ENCODE measurements at regions not wholly inside any gene's neighbourhood (a gene's known extent, or its start where the extent isn't known, plus 50 kb on each side); places are given as distances from the start of the nearest gene placed in this dataset.

DNA sequence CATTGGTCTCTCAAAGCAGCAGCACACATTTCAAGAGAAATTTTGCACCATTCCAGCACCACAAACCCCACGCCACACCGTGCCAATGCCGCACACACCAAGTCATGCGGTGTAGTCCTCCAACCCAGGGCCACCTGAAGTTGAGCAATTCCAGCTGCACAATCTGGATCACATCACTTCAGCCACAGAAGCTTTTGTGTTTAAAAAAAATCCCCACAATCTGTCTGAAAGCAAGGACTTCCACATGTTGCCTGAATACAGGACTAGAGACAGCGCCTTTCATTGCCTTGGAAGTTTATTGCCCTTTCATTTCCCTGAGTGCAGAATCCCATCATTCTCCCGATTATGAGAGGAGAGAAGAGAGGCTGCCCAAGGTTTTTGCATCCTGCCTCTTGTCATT lies 175.6 kb upstream of the BCL6 start:
- FAIRE-seq (no peak), ATAC-seq (no peak), DNase-seq (ENCODE audit: low read depth in 1 of 2, low spot score in 1 of 2) (no peak)
- Histone ChIP-seq H3K4me2 (no peak overlapping the region), H3K4me1 (peaks cover 30% of the 10 kb centered on the region), H3K27ac (peak overlapping the region in 1 of 2 experiments; percentile 30; a peak in 2 of 6 replicates), H3K4me3 (no peak overlapping the region), H3K9me3 (peaks cover 19% of the 10 kb centered on the region)
- TF ChIP-seq, protein P1, sequence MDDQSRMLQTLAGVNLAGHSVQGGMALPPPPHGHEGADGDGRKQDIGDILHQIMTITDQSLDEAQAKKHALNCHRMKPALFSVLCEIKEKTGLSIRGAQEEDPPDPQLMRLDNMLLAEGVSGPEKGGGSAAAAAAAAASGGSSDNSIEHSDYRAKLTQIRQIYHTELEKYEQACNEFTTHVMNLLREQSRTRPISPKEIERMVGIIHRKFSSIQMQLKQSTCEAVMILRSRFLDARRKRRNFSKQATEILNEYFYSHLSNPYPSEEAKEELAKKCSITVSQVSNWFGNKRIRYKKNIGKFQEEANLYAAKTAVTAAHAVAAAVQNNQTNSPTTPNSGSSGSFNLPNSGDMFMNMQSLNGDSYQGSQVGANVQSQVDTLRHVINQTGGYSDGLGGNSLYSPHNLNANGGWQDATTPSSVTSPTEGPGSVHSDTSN (IDR thresholded peaks at IDR 0.05): no peak
- TF ChIP-seq CHD2 (IDR thresholded peaks at IDR 0.05; ENCODE audit: low read length, partially characterized antibody) (no peak), CEBPB (IDR thresholded peaks at IDR 0.05) (no peak), JUNB (IDR thresholded peaks at IDR 0.05) (no peak), SMC3 (IDR thresholded peaks at IDR 0.05) (no peak), TP53 (CRISPR knock-in tag; IDR thresholded peaks at IDR 0.05) (no peak), KDM5A (IDR thresholded peaks at IDR 0.05) (no peak), JUN (IDR thresholded peaks at IDR 0.05) (no peak), HOXA7 (CRISPR knock-in tag; IDR thresholded peaks at IDR 0.05) (no peak), ZSCAN20 (CRISPR knock-in tag; IDR thresholded peaks at IDR 0.05) (no peak), RFX5 (IDR thresholded peaks at IDR 0.05) (no peak), KDM1A (IDR thresholded peaks at IDR 0.05; ENCODE audit: low read depth) (no peak), EP300 (IDR thresholded peaks at IDR 0.05) (no peak), RCOR1 (IDR thresholded peaks at IDR 0.05; ENCODE audit: low read depth, low read length) (no peak), FOSB (CRISPR knock-in tag; IDR thresholded peaks at IDR 0.05) (no peak), POLR2A (IDR thresholded peaks at IDR 0.05; ENCODE audit: low read length) (no peak), RARB (CRISPR knock-in tag; IDR thresholded peaks at IDR 0.05) (no peak)
- TF ChIP-seq, protein P2, sequence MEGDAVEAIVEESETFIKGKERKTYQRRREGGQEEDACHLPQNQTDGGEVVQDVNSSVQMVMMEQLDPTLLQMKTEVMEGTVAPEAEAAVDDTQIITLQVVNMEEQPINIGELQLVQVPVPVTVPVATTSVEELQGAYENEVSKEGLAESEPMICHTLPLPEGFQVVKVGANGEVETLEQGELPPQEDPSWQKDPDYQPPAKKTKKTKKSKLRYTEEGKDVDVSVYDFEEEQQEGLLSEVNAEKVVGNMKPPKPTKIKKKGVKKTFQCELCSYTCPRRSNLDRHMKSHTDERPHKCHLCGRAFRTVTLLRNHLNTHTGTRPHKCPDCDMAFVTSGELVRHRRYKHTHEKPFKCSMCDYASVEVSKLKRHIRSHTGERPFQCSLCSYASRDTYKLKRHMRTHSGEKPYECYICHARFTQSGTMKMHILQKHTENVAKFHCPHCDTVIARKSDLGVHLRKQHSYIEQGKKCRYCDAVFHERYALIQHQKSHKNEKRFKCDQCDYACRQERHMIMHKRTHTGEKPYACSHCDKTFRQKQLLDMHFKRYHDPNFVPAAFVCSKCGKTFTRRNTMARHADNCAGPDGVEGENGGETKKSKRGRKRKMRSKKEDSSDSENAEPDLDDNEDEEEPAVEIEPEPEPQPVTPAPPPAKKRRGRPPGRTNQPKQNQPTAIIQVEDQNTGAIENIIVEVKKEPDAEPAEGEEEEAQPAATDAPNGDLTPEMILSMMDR (IDR thresholded peaks at IDR 0.05): no peak
- TF ChIP-seq, protein P3, sequence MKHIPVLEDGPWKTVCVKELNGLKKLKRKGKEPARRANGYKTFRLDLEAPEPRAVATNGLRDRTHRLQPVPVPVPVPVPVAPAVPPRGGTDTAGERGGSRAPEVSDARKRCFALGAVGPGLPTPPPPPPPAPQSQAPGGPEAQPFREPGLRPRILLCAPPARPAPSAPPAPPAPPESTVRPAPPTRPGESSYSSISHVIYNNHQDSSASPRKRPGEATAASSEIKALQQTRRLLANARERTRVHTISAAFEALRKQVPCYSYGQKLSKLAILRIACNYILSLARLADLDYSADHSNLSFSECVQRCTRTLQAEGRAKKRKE (CRISPR knock-in tag; IDR thresholded peaks at IDR 0.05; ENCODE audit: low read depth): no peak
- TF ChIP-seq, protein P4, sequence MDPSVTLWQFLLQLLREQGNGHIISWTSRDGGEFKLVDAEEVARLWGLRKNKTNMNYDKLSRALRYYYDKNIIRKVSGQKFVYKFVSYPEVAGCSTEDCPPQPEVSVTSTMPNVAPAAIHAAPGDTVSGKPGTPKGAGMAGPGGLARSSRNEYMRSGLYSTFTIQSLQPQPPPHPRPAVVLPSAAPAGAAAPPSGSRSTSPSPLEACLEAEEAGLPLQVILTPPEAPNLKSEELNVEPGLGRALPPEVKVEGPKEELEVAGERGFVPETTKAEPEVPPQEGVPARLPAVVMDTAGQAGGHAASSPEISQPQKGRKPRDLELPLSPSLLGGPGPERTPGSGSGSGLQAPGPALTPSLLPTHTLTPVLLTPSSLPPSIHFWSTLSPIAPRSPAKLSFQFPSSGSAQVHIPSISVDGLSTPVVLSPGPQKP (IDR thresholded peaks at IDR 0.05; ENCODE audit: low read depth, low read length): no peak
- ChIA-PET CTCF (interaction anchor here (1.6 kb wide), 1 partner anchor 12 kb away, joined by 4 read pairs; no protein-coding TSS in a partner anchor), POLR2A (no interaction called here)
- 92% methylated on average over 6 of the region's 6 CpGs for WGBS (ENCODE audit: missing lambda C conversion rate)

DNA sequence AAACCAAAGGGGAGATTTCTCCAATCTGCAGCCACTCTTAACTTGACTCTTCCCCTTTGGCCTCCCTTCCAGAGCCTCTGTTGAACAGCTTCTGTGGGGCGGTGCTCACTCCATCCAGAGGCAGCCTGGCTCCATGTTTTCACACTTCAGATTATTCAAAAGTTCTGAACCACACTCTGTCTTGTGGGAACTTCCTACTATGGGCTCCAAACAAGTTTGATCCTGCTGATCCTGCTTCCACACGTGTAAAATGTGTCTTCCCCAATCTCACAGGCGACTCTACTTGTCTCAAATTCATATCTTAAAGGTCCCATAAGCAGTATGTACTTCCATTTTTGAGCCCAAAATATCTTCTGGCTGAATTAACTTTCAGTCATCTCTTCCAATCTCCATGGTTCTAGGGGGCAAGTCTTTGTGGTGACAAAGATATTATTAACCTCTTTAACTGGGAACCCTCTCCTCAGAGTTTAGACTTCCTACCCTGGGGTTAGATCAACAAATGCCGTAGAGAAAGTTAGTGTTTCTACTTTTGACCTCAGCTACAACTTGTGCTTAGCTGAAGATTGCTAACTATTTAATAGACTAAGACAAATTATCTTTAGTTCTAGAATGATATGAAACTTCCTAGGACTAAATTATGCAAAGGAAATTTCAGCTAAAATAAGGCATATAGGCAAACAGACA lies 176.3 kb upstream of the BCL6 start:
- Histone ChIP-seq H3K4me3 (no peak overlapping the region), H3K9me3 (peaks cover 19% of the 10 kb centered on the region), H3K4me2 (no peak overlapping the region), H3K4me1 (peaks cover 30% of the 10 kb centered on the region), H3K27ac (peak overlapping the region in 1 of 2 experiments; percentile 30; a peak in 2 of 6 replicates)
- no peak for DNase-seq (ENCODE audit: low read depth in 1 of 2, low spot score in 1 of 2)
- no peak for ATAC-seq
- no peak for FAIRE-seq
- 89% methylated on average over 4 of the region's 4 CpGs for WGBS (ENCODE audit: missing lambda C conversion rate)
- POLR2A ChIA-PET: no interaction called here
- CTCF ChIA-PET: interaction anchor here (1.6 kb wide), 1 partner anchor 11 kb away, joined by 4 read pairs; no protein-coding TSS in a partner anchor
- TF ChIP-seq EHF (CRISPR knock-in tag; IDR thresholded peaks at IDR 0.05) (no peak), KDM5A (IDR thresholded peaks at IDR 0.05) (no peak), TP53 (CRISPR knock-in tag; IDR thresholded peaks at IDR 0.05) (no peak), NFE2L2 (conservative IDR thresholded peaks at IDR 0.05; ENCODE audit: low read length) (no peak), SREBF2 (IDR thresholded peaks at IDR 0.05) (no peak), CEBPB (IDR thresholded peaks at IDR 0.05) (no peak), HOXA7 (CRISPR knock-in tag; IDR thresholded peaks at IDR 0.05) (no peak), FOSL2 (IDR thresholded peaks at IDR 0.05) (no peak), FOSL2 (CRISPR knock-in tag; IDR thresholded peaks at IDR 0.05) (no peak)
- TF ChIP-seq, protein P4 (IDR thresholded peaks at IDR 0.05; ENCODE audit: low read depth, low read length): no peak
- TF ChIP-seq, protein P5, sequence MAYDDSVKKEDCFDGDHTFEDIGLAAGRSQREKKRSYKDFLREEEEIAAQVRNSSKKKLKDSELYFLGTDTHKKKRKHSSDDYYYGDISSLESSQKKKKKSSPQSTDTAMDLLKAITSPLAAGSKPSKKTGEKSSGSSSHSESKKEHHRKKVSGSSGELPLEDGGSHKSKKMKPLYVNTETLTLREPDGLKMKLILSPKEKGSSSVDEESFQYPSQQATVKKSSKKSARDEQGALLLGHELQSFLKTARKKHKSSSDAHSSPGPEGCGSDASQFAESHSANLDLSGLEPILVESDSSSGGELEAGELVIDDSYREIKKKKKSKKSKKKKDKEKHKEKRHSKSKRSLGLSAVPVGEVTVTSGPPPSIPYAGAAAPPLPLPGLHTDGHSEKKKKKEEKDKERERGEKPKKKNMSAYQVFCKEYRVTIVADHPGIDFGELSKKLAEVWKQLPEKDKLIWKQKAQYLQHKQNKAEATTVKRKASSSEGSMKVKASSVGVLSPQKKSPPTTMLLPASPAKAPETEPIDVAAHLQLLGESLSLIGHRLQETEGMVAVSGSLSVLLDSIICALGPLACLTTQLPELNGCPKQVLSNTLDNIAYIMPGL (CRISPR knock-in tag; IDR thresholded peaks at IDR 0.05; ENCODE audit: borderline replicate concordance): no peak

Data from A549 (cell line).